H9 (cell line): ENCODE measurements at regions not wholly inside any gene's neighbourhood (a gene's known extent, or its start where the extent isn't known, plus 50 kb on each side); places are given as distances from the start of the nearest gene placed in this dataset.

Experiments used
- DNase-seq: peaks from one replicate; pipeline ENCODE4 v3.0.0-alpha.2; 2017
- H2AFZ ChIP-seq: one replicate; pipeline ENCODE4 v1.6.1; 2013; ENCODE audit warnings: mild to moderate bottlenecking, low read length, control low read depth, moderate library complexity
- H2AK5ac ChIP-seq: 2 replicates; pipeline ENCODE4 v1.6.1; 2013; ENCODE audit warnings: low read length, control low read depth, mixed read lengths; ENCODE audit not compliant: insufficient read length
- H2BK120ac ChIP-seq: one replicate; pipeline ENCODE4 v1.6.1; 2013; ENCODE audit warnings: low read depth, mild to moderate bottlenecking, low read length, control low read depth, inconsistent platforms; ENCODE audit not compliant: poor library complexity, severe bottlenecking
- H2BK12ac ChIP-seq: 2 replicates; pipeline ENCODE4 v1.6.1; 2013; ENCODE audit warnings: low read length, control low read depth, mixed read lengths, low read depth; ENCODE audit not compliant: insufficient read length
- H2BK15ac ChIP-seq: 2 replicates; pipeline ENCODE4 v1.6.1; 2013; ENCODE audit warnings: low read depth, low read length, control low read depth
- H2BK20ac ChIP-seq: one replicate; pipeline ENCODE4 v1.6.1; 2013; ENCODE audit warnings: low read depth, mild to moderate bottlenecking, low read length, control low read depth, inconsistent platforms; ENCODE audit not compliant: poor library complexity, severe bottlenecking
- H2BK5ac ChIP-seq: 2 replicates; pipeline ENCODE4 v1.6.1; 2013; ENCODE audit warnings: low read length, control low read depth, mixed read lengths; ENCODE audit not compliant: insufficient read length
- H3K14ac ChIP-seq: 2 replicates; pipeline ENCODE4 v1.6.1; 2013; ENCODE audit warnings: low read length, control low read depth; ENCODE audit not compliant: insufficient read depth
- H3K18ac ChIP-seq: 2 replicates; pipeline ENCODE4 v1.6.1; 2013; ENCODE audit warnings: low read depth, mild to moderate bottlenecking, mixed read lengths, low read length, control low read depth; ENCODE audit not compliant: insufficient read length
- H3K23ac ChIP-seq: 2 replicates; pipeline ENCODE4 v1.6.1; 2013; ENCODE audit warnings: low read length, control low read depth, mixed read lengths, low read depth; ENCODE audit not compliant: insufficient read length
- H3K23me2 ChIP-seq: 2 replicates; pipeline ENCODE4 v1.6.1; 2013; ENCODE audit warnings: low read depth, mild to moderate bottlenecking, mixed read lengths, low read length, control low read depth; ENCODE audit not compliant: insufficient read length, poor library complexity, severe bottlenecking
- H3K27ac ChIP-seq: 2 replicates; pipeline ENCODE4 v1.5.1; 2013; ENCODE audit warnings: low read length, control low read depth, mixed read lengths, low read depth; ENCODE audit not compliant: insufficient read length
- H3K27me3 ChIP-seq: 2 replicates; pipeline ENCODE4 v1.6.1; 2013; ENCODE audit warnings: low read length, control low read depth, inconsistent platforms; ENCODE audit not compliant: insufficient read depth
- H3K4ac ChIP-seq: 2 replicates; pipeline ENCODE4 v1.6.1; 2013; ENCODE audit warnings: low read depth, mild to moderate bottlenecking, control low read depth, inconsistent platforms, low read length, moderate library complexity
- H3K4me1 ChIP-seq: 2 replicates; pipeline ENCODE4 v1.6.1; 2013; ENCODE audit warnings: low read length, control low read depth, inconsistent platforms; ENCODE audit not compliant: insufficient read depth
- H3K4me2 ChIP-seq: 2 replicates; pipeline ENCODE4 v1.6.1; 2013; ENCODE audit warnings: low read length, control low read depth, mixed read lengths; ENCODE audit not compliant: insufficient read length, insufficient read depth
- H3K56ac ChIP-seq: 2 replicates; pipeline ENCODE4 v1.6.1; 2013; ENCODE audit warnings: low read depth, mild to moderate bottlenecking, mixed read lengths, low read length, control low read depth; ENCODE audit not compliant: insufficient read length
- H3K79me1 ChIP-seq: 2 replicates; pipeline ENCODE4 v1.6.1; 2013; ENCODE audit warnings: low read depth, mild to moderate bottlenecking, moderate library complexity, low read length, control low read depth, inconsistent platforms; ENCODE audit not compliant: insufficient read depth, poor library complexity, severe bottlenecking
- H3K79me2 ChIP-seq: 2 replicates; pipeline ENCODE4 v1.6.1; 2013; ENCODE audit warnings: low read length, control low read depth, inconsistent platforms; ENCODE audit not compliant: insufficient read depth
- H3K9ac ChIP-seq: 2 replicates; pipeline ENCODE4 v1.6.1; 2013; ENCODE audit warnings: low read length, control low read depth, mixed read lengths; ENCODE audit not compliant: insufficient read length; ENCODE audit errors: extremely low read depth
- H3K9me3 ChIP-seq: one replicate; pipeline ENCODE4 v1.6.1; 2013; ENCODE audit warnings: low read depth, low read length, inconsistent platforms; ENCODE audit not compliant: control insufficient read depth
- H3T11ph ChIP-seq: one replicate; pipeline ENCODE4 v1.6.1; 2013; ENCODE audit warnings: mild to moderate bottlenecking, low read length, control low read depth, inconsistent platforms
- H4K20me1 ChIP-seq: one replicate; pipeline ENCODE4 v1.6.1; 2013; ENCODE audit not compliant: control insufficient read depth, insufficient read length, insufficient read depth
- H4K5ac ChIP-seq: 2 replicates; pipeline ENCODE4 v1.6.1; 2013; ENCODE audit warnings: low read depth, mild to moderate bottlenecking, mixed read lengths, low read length, control low read depth; ENCODE audit not compliant: insufficient read length
- H4K8ac ChIP-seq: replicated peaks from 2 replicates; pipeline ENCODE4 v1.6.1; 2013; ENCODE audit warnings: low read length, control low read depth, mixed read lengths, low read depth; ENCODE audit not compliant: insufficient read length
- H4K91ac ChIP-seq: 2 replicates; pipeline ENCODE4 v1.6.1; 2013; ENCODE audit warnings: low read depth, mild to moderate bottlenecking, moderate library complexity, mixed read lengths, low read length, control low read depth; ENCODE audit not compliant: insufficient read length
- H3K27ac Mint-ChIP-seq, 3 experiments: 2 replicates in 2 of 3; 3 replicates in 1 of 3; pipeline ENCODE4 v1.8.0; 2020 to 2021; ENCODE audit warnings: mixed read lengths in 3 of 3, mild to moderate bottlenecking in 1 of 3, moderate library complexity in 1 of 3
- H3K27me3 Mint-ChIP-seq: 2 replicates; pipeline ENCODE4 v1.8.0; 2021; ENCODE audit warnings: low read depth, mild to moderate bottlenecking, moderate library complexity, mixed read lengths
- H3K36me3 Mint-ChIP-seq, 3 experiments: 2 replicates in 2 of 3; 3 replicates in 1 of 3; pipeline ENCODE4 v1.8.0; 2020 to 2021; ENCODE audit warnings: low read depth in 3 of 3, mixed read lengths in 3 of 3; ENCODE audit not compliant: insufficient read depth in 1 of 3
- H3K4me1 Mint-ChIP-seq, 2 experiments: 2 replicates each; pipeline ENCODE4 v1.8.0; 2020; ENCODE audit warnings: mixed read lengths in 2 of 2
- H3K4me3 Mint-ChIP-seq, 2 experiments: 2 replicates in 1 of 2; 3 replicates in 1 of 2; pipeline ENCODE4 v1.8.0; 2020 to 2021; ENCODE audit warnings: mild to moderate bottlenecking in 2 of 2, mixed read lengths in 2 of 2, moderate library complexity in 1 of 2
- H3K9me3 Mint-ChIP-seq, 2 experiments: 2 replicates in 1 of 2; 3 replicates in 1 of 2; pipeline ENCODE4 v1.8.0; 2020; ENCODE audit warnings: mild to moderate bottlenecking in 2 of 2, mixed read lengths in 2 of 2, moderate library complexity in 1 of 2
- CTCF ChIP-seq: fragments of 200-600 bp; sonication (generic); conservative IDR thresholded peaks from 3 replicates; pipeline ENCODE4 v1.8.0; 2021; ENCODE audit warnings: antibody characterized with exemption, mild to moderate bottlenecking
- WGBS: extraction: QIAGEN DNeasy Blood & Tissue Kit; methylation state at CpG from one replicate; pipeline ENCODE4 v1.1.7; 2013; ENCODE audit warnings: missing lambda C conversion rate, low lambda C conversion rate, mixed read lengths; ENCODE audit not compliant: insufficient read length; ENCODE audit errors: extremely low coverage; 5-methylcytosine and 5-hydroxymethylcytosine counted together

- H2AFZ ChIP-seq = no peak overlapping the region
- no peak overlapping the region for H2AK5ac ChIP-seq
- no peak overlapping the region for H2BK12ac ChIP-seq
- H3K27me3 Mint-ChIP-seq = peaks cover 1% of the 10 kb centered on the region; the same call in 1 of the 2 replicates
- H3K56ac ChIP-seq = no peak overlapping the region
- no CpG with 5 or more reads among the region's 6 CpGs for WGBS
- no peak overlapping the region for H3K27ac ChIP-seq
- H3K18ac ChIP-seq = no peak overlapping the region
- no peak overlapping the region for H3K27ac Mint-ChIP-seq
- H3K79me1 ChIP-seq = no peaks in the 10 kb centered on the region
- TF ChIP-seq CTCF = no peak
- no peak overlapping the region for H2BK5ac ChIP-seq
- H3K9me3 ChIP-seq = no peaks in the 10 kb centered on the region
- H4K8ac ChIP-seq = no peak overlapping the region
- H4K91ac ChIP-seq = no peak overlapping the region
- H3K79me2 ChIP-seq = no peaks in the 10 kb centered on the region
- no peaks in the 10 kb centered on the region for H3K27me3 ChIP-seq
- peaks cover 3 to 6% of the 10 kb centered on the region in 2 experiments; a peak in 2 of 4 replicates for H3K4me1 Mint-ChIP-seq
- no peak overlapping the region for H3K14ac ChIP-seq
- no peak overlapping the region for H3K4me2 ChIP-seq
- H2BK20ac ChIP-seq = no peak overlapping the region
- H3K36me3 Mint-ChIP-seq = no peaks in the 10 kb centered on the region; a peak in 1 of 7 replicates
- no peak overlapping the region for H3K9ac ChIP-seq
- H3K4me3 Mint-ChIP-seq = no peak overlapping the region
- no peak overlapping the region for H2BK15ac ChIP-seq
- no peak overlapping the region for H4K5ac ChIP-seq
- H3K23me2 ChIP-seq = no peaks in the 10 kb centered on the region
- H2BK120ac ChIP-seq = no peak overlapping the region
- H3K9me3 Mint-ChIP-seq = no peaks in the 10 kb centered on the region; a peak in 1 of 5 replicates
- no peak overlapping the region for H3K23ac ChIP-seq
- no peaks in the 10 kb centered on the region for H4K20me1 ChIP-seq
- H3T11ph ChIP-seq = no peak overlapping the region
- H3K4ac ChIP-seq = no peak overlapping the region
- no peaks in the 10 kb centered on the region for H3K4me1 ChIP-seq
- DNase-seq = no peak
These were observed 629.6 kb downstream of the VRK1 start for GRCh38 chr14:97426776-97427175.
